Upper lobe of right lung (tissue), 1 donor: ENCODE measurements at regions not wholly inside any gene's neighbourhood (a gene's known extent, or its start where the extent isn't known, plus 50 kb on each side); places are given as distances from the start of the nearest gene placed in this dataset.

Experiments
- ATAC-seq: fragments of 200-7000 bp; cut with Tn5 transposase; one replicate; pipeline ENCODE4 v1.9.1; 2020; ENCODE audit warnings: mild to moderate bottlenecking, moderate library complexity
- DNase-seq: peaks from one replicate; pipeline ENCODE4 v3.0.0-alpha.2; 2020
- H3K27ac ChIP-seq: fragments of 200-600 bp; one replicate; pipeline ENCODE4 v1.8.0; 2022
- H3K27me3 ChIP-seq: fragments of 200-600 bp; one replicate; pipeline ENCODE4 v1.8.0; 2022; ENCODE audit warnings: mild to moderate bottlenecking
- H3K36me3 ChIP-seq: fragments of 200-600 bp; one replicate; pipeline ENCODE4 v1.8.0; 2022
- H3K4me1 ChIP-seq: fragments of 200-600 bp; one replicate; pipeline ENCODE4 v1.8.0; 2022
- H3K4me3 ChIP-seq: fragments of 200-600 bp; one replicate; pipeline ENCODE4 v1.8.0; 2022; ENCODE audit warnings: mild to moderate bottlenecking
- H3K9me3 ChIP-seq: fragments of 200-600 bp; one replicate; pipeline ENCODE4 v1.8.0; 2022
- CTCF ChIP-seq: fragments of 200-600 bp; IDR thresholded peaks from one replicate; pipeline ENCODE4 v1.8.0; 2022; ENCODE audit warnings: antibody characterized with exemption
- intact Hi-C: fragments of 100-400 bp; cut with DNase I; formaldehyde crosslinking; loops from one replicate; pipeline ENCODE4 v1.11.0; 2022
- donor health status: DM: no; HTN: yes; CAD: no; lungs with severe emphysema.

DNA sequence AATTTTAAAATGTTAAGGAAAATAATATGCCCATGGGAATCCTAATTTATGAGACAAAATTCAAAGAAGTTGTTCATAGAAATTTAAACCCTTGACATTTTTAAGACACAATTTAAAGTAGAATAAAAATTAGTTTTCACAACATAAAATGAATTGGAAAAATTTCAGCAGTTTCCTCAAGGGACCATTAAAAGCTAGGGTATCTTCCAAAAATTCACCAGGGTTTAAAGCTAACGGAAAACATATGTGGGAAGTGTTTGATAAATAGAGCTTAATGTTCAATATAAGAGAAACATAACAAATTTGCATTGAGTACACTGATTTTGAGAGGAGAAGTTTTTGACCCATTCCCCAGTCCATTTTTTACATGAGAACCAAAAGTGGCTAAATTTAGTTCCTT is 228.9 kb upstream of the TTC29 start:
- no peak for DNase-seq
- Histone ChIP-seq H3K4me1 (no peaks in the 10 kb centered on the region), H3K27me3 (no peaks in the 10 kb centered on the region), H3K4me3 (no peak overlapping the region), H3K36me3 (no peaks in the 10 kb centered on the region), H3K27ac (no peak overlapping the region), H3K9me3 (no peaks in the 10 kb centered on the region)
- intact Hi-C loops = no loop called here
- no peak for ATAC-seq
- no peak for TF ChIP-seq CTCF

DNA sequence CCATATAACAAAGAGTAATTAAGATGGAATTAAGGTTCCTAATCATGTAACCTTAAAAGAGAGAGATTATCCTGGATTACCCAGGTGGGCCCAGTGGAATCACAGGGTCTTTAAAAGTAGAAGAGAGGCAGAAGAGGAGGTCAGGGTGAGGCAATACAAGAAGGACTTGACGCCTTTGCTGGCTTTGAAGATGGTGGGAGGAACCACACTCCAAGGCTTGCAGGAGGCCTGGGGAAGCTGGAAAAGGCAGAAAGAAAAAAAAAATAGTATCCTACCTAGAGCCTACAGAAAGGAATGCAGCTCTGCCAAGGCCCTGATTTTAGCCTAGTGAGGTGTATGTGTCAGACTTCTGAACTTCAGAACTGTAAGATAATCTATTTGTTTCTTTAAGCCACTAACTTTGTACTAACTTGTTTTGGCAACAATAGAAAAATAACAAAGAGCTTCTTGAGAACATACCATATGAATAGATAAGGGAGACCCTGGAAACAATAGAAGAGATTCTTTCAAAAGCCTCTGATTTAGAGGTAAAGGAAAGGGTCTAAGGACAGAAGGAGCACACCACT is 229.9 kb upstream of the TTC29 start:
- Histone ChIP-seq H3K36me3 (no peaks in the 10 kb centered on the region), H3K9me3 (no peaks in the 10 kb centered on the region), H3K4me3 (no peak overlapping the region), H3K27me3 (no peaks in the 10 kb centered on the region), H3K4me1 (no peaks in the 10 kb centered on the region), H3K27ac (no peak overlapping the region)
- ATAC-seq = no peak
- DNase-seq = no peak
- intact Hi-C loops = no loop called here
- TF ChIP-seq CTCF = no peak

- no peaks in the 10 kb centered on the region for H3K4me1 ChIP-seq
- DNase-seq = no peak
- no peaks in the 10 kb centered on the region for H3K27me3 ChIP-seq
- no peaks in the 10 kb centered on the region for H3K36me3 ChIP-seq
- intact Hi-C loops = no loop called here
- no peak for ATAC-seq
- TF ChIP-seq CTCF = no peak
- H3K4me3 ChIP-seq = no peak overlapping the region
- no peak overlapping the region for H3K27ac ChIP-seq
- no peaks in the 10 kb centered on the region for H3K9me3 ChIP-seq
These were observed 236.4 kb upstream of the TTC29 start for GRCh38 chr4:147182041-147182440.

DNA sequence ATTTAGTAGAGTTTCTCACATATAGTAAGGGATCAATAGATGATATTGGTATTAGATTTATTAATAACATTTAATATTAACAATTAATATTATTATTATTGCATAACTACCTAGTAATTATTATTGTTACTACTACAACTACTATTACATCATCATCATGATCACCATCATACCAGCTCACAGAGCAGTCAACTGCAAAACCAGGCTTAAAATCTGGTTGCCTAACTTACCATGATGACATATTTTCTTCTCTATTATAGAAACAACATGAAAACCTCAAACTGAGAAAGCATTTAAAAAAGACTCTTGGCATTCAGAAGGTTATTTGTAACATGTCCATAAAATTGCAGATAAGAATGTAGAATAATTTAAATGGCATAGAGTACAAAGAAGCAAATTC is 247.0 kb upstream of the TTC29 start:
- intact Hi-C loops = no loop called here
- TF ChIP-seq CTCF = no peak
- Histone ChIP-seq H3K9me3 (peaks cover 5% of the 10 kb centered on the region), H3K4me3 (no peak overlapping the region), H3K27ac (no peak overlapping the region), H3K36me3 (no peaks in the 10 kb centered on the region), H3K27me3 (no peaks in the 10 kb centered on the region), H3K4me1 (no peaks in the 10 kb centered on the region)
- ATAC-seq = no peak
- DNase-seq = no peak

DNA sequence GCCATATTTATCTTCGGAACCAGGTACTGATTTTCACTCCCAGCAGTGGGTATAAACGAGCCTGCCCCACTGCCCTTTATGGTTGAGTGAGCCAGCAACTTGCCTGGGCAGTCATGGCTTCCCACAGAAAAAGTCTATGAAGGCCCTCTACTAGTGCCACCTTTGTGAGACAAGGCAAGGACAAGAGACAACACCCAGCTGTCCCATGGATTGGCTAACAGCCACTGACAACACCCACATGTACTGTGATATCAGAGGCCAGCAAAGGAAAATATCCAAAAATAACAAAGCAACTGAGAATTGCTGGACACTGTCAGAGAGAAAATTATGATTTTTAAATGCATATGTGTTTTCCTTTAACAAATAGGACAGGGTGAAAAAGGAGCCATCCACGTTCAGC is 248.4 kb upstream of the TTC29 start:
- H3K4me1 ChIP-seq = no peaks in the 10 kb centered on the region
- H3K27me3 ChIP-seq = no peaks in the 10 kb centered on the region
- H3K9me3 ChIP-seq = no peaks in the 10 kb centered on the region
- intact Hi-C loops = no loop called here
- H3K27ac ChIP-seq = no peak overlapping the region
- no peak for TF ChIP-seq CTCF
- DNase-seq (no peak), ATAC-seq (no peak)
- no peaks in the 10 kb centered on the region for H3K36me3 ChIP-seq
- H3K4me3 ChIP-seq = no peak overlapping the region

- Histone ChIP-seq H3K9me3 (no peaks in the 10 kb centered on the region), H3K27me3 (no peaks in the 10 kb centered on the region), H3K27ac (no peak overlapping the region), H3K4me1 (no peaks in the 10 kb centered on the region), H3K4me3 (no peak overlapping the region), H3K36me3 (no peaks in the 10 kb centered on the region)
- no peak for TF ChIP-seq CTCF
- intact Hi-C loops = no loop called here
- no peak for DNase-seq
- no peak for ATAC-seq
These were observed 248.9 kb upstream of the TTC29 start for GRCh38 chr4:147194604-147195003.
